ENCODE measurements at regions not wholly inside any gene's neighbourhood (a gene's known extent, or its start where the extent isn't known, plus 50 kb on each side); places are given as distances from the start of the nearest gene placed in this dataset.
"Not testable (repeated sequence)": the region's sequence is repeated elsewhere in the genome, so short reads cannot be mapped to it uniquely, and the experiment has no call there.

- Histone ChIP-seq H3K27ac (no peak overlapping the region), H3K27me3 (replicated peaks; ENCODE audit: insufficient read depth) (no peaks in the 10 kb centered on the region), H3K79me2 (ENCODE audit: insufficient read depth) (no peaks in the 10 kb centered on the region), H4K20me1 (ENCODE audit: insufficient read depth) (no peaks in the 10 kb centered on the region), H3K9me3 (ENCODE audit: low read depth) (no peaks in the 10 kb centered on the region), H3K36me3 (ENCODE audit: low read depth) (no peaks in the 10 kb centered on the region), H3K4me1 (ENCODE audit: insufficient read depth) (no peaks in the 10 kb centered on the region), H3K9me2 (ENCODE audit: insufficient read depth) (no peaks in the 10 kb centered on the region), H3K4me2 (ENCODE audit: unreplicated experiment) (no peak overlapping the region), H3K9ac (no peak overlapping the region), H3F3A (ENCODE audit: insufficient read depth) (no peaks in the 10 kb centered on the region), H2AFZ (no peak overlapping the region), H3K4me3 (no peak overlapping the region)
- in situ Hi-C loops (cut with MboI) = no loop called here
- 46 to 47% methylated on average over 18 to 19 of the region's 19 CpGs for WGBS, 2 experiments (ENCODE audit: low coverage in 1 of 2, low lambda C conversion rate in 2 of 2, missing lambda C conversion rate in 2 of 2)
- TF ChIP-seq EZH2phosphoT487 (IDR thresholded peaks at IDR 0.05; ENCODE audit: insufficient read depth, low read depth) = no peak
- no peak for TF ChIP-seq EZH2 (IDR thresholded peaks at IDR 0.05; ENCODE audit: insufficient read depth, poor library complexity, severe bottlenecking)
- DNase-seq = no peak
These were observed 1166.2 kb downstream of the TAF11L14 start for GRCh38 chr5:18800293-18801025.

DNA sequence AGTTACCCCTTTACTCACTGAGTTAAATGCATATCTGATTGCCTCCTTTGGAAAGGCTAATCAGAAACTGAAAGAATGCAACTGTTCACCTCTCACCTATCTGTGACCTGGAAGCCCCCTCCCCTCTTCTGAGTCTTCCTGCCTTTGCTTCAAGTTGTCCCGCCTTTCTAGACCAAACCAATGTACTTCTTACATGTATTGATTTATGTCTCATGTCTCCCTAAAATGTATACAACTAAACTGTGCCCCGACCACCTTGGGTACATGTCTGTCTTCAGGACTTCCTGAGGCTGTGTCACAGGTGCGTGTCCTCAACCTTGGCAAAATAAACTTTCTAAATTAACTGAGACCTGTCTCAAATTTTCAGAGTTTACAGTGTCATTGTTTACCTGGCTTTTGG, 1167.2 kb downstream of the TAF11L14 start:
- WGBS, 2 experiments (ENCODE audit: low coverage in 1 of 2, low lambda C conversion rate in 2 of 2, missing lambda C conversion rate in 2 of 2) = 15 to 29% methylated on average over 3 of the region's 3 CpGs
- not testable (repeated sequence) for H3K9ac ChIP-seq

DNA sequence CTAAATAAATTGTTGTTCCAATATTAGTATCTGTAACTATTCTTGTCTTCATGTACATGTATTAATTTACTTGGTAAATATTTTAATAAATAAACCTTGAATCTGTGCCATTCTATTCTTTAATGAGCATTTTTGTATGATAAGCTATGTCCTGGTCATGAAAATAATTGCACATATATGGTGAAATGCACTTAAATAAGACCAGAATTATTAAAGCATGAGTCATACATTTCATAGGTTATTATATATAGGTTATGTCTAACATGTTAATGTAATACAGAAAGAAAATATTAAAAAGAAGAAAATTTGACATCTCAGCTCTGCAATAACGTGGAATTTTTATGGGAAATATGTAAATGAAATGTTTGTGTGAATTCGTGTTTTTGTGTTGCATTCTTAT, 1168.1 kb downstream of the TAF11L14 start:
- Histone ChIP-seq H3K27me3 (replicated peaks; ENCODE audit: insufficient read depth) (no peaks in the 10 kb centered on the region), H3F3A (ENCODE audit: insufficient read depth) (no peaks in the 10 kb centered on the region), H3K79me2 (ENCODE audit: insufficient read depth) (no peaks in the 10 kb centered on the region), H3K36me3 (ENCODE audit: low read depth) (no peaks in the 10 kb centered on the region), H3K4me2 (ENCODE audit: unreplicated experiment) (no peak overlapping the region), H3K4me1 (ENCODE audit: insufficient read depth) (no peaks in the 10 kb centered on the region), H3K9me3 (ENCODE audit: low read depth) (peaks cover 2% of the 10 kb centered on the region), H2AFZ (no peak overlapping the region), H4K20me1 (ENCODE audit: insufficient read depth) (no peaks in the 10 kb centered on the region), H3K4me3 (no peak overlapping the region), H3K27ac (no peak overlapping the region), H3K9ac (no peak overlapping the region), H3K9me2 (ENCODE audit: insufficient read depth) (no peaks in the 10 kb centered on the region)
- in situ Hi-C loops (cut with MboI) = no loop called here
- TF ChIP-seq EZH2 (IDR thresholded peaks at IDR 0.05; ENCODE audit: insufficient read depth, poor library complexity, severe bottlenecking) (no peak), EZH2phosphoT487 (IDR thresholded peaks at IDR 0.05; ENCODE audit: insufficient read depth, low read depth) (no peak)
- 6 to 13% methylated on average over 2 of the region's 2 CpGs for WGBS, 2 experiments (ENCODE audit: low coverage in 1 of 2, low lambda C conversion rate in 2 of 2, missing lambda C conversion rate in 2 of 2)
- DNase-seq = no peak

More for the DNA sequence above, 1167.2 kb downstream of the TAF11L14 start:
- DNase-seq; H3K27me3 ChIP-seq (replicated peaks; ENCODE audit: insufficient read depth); H3K27ac ChIP-seq; H3K4me2 ChIP-seq (ENCODE audit: unreplicated experiment); H4K20me1 ChIP-seq (ENCODE audit: insufficient read depth); H3K4me3 ChIP-seq; H3K4me1 ChIP-seq (ENCODE audit: insufficient read depth); H3F3A ChIP-seq (ENCODE audit: insufficient read depth); H3K9me2 ChIP-seq (ENCODE audit: insufficient read depth); H3K36me3 ChIP-seq (ENCODE audit: low read depth); in situ Hi-C loops (cut with MboI); H2AFZ ChIP-seq; H3K9me3 ChIP-seq (ENCODE audit: low read depth); H3K79me2 ChIP-seq (ENCODE audit: insufficient read depth): not testable (repeated sequence)

DNA sequence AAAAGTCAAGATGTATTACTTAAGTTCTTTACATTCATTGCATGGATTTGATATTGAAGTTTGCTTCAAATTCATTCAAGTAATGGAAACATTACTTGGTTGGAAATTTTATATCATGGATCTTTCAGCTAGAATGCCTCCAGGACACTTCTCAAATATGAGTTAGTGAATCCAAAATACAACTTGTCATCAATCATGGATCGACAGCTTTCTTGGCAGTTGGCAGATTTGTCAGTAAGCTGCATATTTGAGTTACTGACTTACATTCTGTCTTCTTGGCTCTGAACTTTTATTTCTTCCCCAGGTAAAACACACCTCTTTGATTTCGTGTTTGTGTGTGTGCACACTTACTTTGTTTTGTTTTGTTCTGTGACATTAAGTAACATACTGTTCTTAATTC, 1171.1 kb downstream of the TAF11L14 start:
- TF ChIP-seq EZH2phosphoT487 (IDR thresholded peaks at IDR 0.05; ENCODE audit: insufficient read depth, low read depth) (no peak), EZH2 (IDR thresholded peaks at IDR 0.05; ENCODE audit: insufficient read depth, poor library complexity, severe bottlenecking) (no peak)
- in situ Hi-C loops (cut with MboI) = no loop called here

More for the DNA sequence above, 1171.1 kb downstream of the TAF11L14 start:
- Histone ChIP-seq H3K27me3 (replicated peaks; ENCODE audit: insufficient read depth) (no peaks in the 10 kb centered on the region), H3K4me1 (ENCODE audit: insufficient read depth) (no peaks in the 10 kb centered on the region), H3K36me3 (ENCODE audit: low read depth) (no peaks in the 10 kb centered on the region), H3K9me3 (ENCODE audit: low read depth) (peaks cover 2% of the 10 kb centered on the region), H3K9ac (no peak overlapping the region), H4K20me1 (ENCODE audit: insufficient read depth) (no peaks in the 10 kb centered on the region), H2AFZ (no peak overlapping the region), H3K27ac (no peak overlapping the region), H3K4me2 (ENCODE audit: unreplicated experiment) (no peak overlapping the region), H3K4me3 (no peak overlapping the region), H3K9me2 (ENCODE audit: insufficient read depth) (no peaks in the 10 kb centered on the region), H3F3A (ENCODE audit: insufficient read depth) (no peaks in the 10 kb centered on the region), H3K79me2 (ENCODE audit: insufficient read depth) (no peaks in the 10 kb centered on the region)
- 13 to 16% methylated on average over 2 of the region's 2 CpGs for WGBS, 2 experiments (ENCODE audit: low coverage in 1 of 2, low lambda C conversion rate in 2 of 2, missing lambda C conversion rate in 2 of 2)
- no peak for DNase-seq
